ENCODE measurements at regions not wholly inside any gene's neighbourhood (a gene's known extent, or its start where the extent isn't known, plus 50 kb on each side); places are given as distances from the start of the nearest gene placed in this dataset.

GRCh38 chr15:56832125-56832524 is 86.3 kb upstream of the TCF12 start:
- TF ChIP-seq CTCF (IDR thresholded peaks at IDR 0.05) (no peak), POLR2A (IDR thresholded peaks at IDR 0.05) (no peak), POLR2AphosphoS5 (IDR thresholded peaks at IDR 0.05) (peak in 2 of 3 donors; percentile 34 to 66), EP300 (IDR thresholded peaks at IDR 0.05; ENCODE audit: low read depth) (no peak)
